ENCODE measurements at regions not wholly inside any gene's neighbourhood (a gene's known extent, or its start where the extent isn't known, plus 50 kb on each side); places are given as distances from the start of the nearest gene placed in this dataset.
"Not testable (repeated sequence)": the region's sequence is repeated elsewhere in the genome, so short reads cannot be mapped to it uniquely, and the experiment has no call there.

GRCh38 chr2:35504419-35504818, 851.2 kb upstream of the CRIM1 start:
- Histone ChIP-seq H3K36me3 (no peaks in the 10 kb centered on the region), H3K27me3 (no peaks in the 10 kb centered on the region)
- TF ChIP-seq, protein P1, sequence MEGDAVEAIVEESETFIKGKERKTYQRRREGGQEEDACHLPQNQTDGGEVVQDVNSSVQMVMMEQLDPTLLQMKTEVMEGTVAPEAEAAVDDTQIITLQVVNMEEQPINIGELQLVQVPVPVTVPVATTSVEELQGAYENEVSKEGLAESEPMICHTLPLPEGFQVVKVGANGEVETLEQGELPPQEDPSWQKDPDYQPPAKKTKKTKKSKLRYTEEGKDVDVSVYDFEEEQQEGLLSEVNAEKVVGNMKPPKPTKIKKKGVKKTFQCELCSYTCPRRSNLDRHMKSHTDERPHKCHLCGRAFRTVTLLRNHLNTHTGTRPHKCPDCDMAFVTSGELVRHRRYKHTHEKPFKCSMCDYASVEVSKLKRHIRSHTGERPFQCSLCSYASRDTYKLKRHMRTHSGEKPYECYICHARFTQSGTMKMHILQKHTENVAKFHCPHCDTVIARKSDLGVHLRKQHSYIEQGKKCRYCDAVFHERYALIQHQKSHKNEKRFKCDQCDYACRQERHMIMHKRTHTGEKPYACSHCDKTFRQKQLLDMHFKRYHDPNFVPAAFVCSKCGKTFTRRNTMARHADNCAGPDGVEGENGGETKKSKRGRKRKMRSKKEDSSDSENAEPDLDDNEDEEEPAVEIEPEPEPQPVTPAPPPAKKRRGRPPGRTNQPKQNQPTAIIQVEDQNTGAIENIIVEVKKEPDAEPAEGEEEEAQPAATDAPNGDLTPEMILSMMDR (IDR thresholded peaks at IDR 0.05; ENCODE audit: low read depth, low read length) = no peak

DNA sequence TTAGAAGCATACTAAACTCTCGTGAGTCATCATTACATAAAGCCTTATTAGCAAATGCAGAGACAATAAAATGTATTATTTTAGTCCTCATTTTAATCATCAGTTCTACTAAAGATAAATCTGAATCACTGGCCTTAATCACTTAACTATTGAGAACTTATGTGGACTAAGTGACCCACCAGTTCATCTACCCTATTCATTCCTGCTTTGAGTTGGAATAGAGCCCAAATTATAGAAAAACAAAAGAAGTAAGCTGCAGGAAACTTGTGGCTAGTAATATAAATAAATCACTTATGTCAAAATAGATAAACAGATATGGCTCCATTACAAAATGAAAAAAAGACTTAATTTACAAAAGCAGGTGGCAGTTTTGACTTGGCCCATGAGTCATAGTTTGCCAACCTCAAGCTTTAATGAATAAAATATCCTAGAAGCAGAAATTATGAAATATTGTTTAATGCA, 851.8 kb upstream of the CRIM1 start:
- H3K27me3 ChIP-seq = no peaks in the 10 kb centered on the region
- H3K4me3 ChIP-seq (ENCODE audit: low read depth, low read length) = no peak overlapping the region
- H3K4me1 ChIP-seq = no peaks in the 10 kb centered on the region
- no peaks in the 10 kb centered on the region for H3K9me3 ChIP-seq
- TF ChIP-seq, protein P1 (IDR thresholded peaks at IDR 0.05; ENCODE audit: low read depth, low read length) = no peak
- no peak for DNase-seq
- no peaks in the 10 kb centered on the region for H3K36me3 ChIP-seq

More at GRCh38 chr2:35504419-35504818, 851.2 kb upstream of the CRIM1 start:
- Histone ChIP-seq H3K4me1 (no peaks in the 10 kb centered on the region), H3K4me3 (ENCODE audit: low read depth, low read length) (no peak overlapping the region), H3K9me3 (no peaks in the 10 kb centered on the region)
- no peak for DNase-seq

GRCh38 chr2:35503311-35503710, 852.3 kb upstream of the CRIM1 start:
- DNase-seq = no peak
- TF ChIP-seq, protein P1 (IDR thresholded peaks at IDR 0.05; ENCODE audit: low read depth, low read length) = no peak
- no peaks in the 10 kb centered on the region for H3K36me3 ChIP-seq
- H3K9me3 ChIP-seq = no peaks in the 10 kb centered on the region
- H3K27me3 ChIP-seq = no peaks in the 10 kb centered on the region
- H3K4me3 ChIP-seq (ENCODE audit: low read depth, low read length) = no peak overlapping the region
- no peaks in the 10 kb centered on the region for H3K4me1 ChIP-seq

DNA sequence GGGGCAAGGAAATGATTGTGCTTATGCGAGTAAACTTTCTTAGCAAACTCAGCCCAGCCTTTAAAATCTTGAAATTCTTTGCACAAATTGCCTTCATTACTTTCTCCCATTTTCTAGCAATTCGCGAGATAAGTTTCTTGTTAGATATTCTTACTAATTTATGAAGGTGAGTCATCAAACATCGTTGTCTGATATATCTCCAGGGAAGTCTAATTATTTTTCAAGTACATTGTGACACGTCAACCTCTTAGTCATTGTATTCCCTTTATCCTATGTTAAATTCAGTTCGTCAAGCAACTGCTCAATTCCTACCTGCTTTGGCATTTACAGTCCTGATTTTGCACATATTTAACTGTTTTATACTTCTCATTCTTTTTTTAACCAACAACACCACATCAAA, 854.5 kb upstream of the CRIM1 start:
- Histone ChIP-seq H3K9me3 (no peaks in the 10 kb centered on the region), H3K27me3 (no peaks in the 10 kb centered on the region), H3K4me1 (no peaks in the 10 kb centered on the region), H3K4me3 (ENCODE audit: low read depth, low read length) (no peak overlapping the region), H3K36me3 (no peaks in the 10 kb centered on the region)
- TF ChIP-seq, protein P1 (IDR thresholded peaks at IDR 0.05; ENCODE audit: low read depth, low read length) = no peak
- no peak for DNase-seq

- Histone ChIP-seq H3K9me3 (no peaks in the 10 kb centered on the region), H3K27me3 (no peaks in the 10 kb centered on the region), H3K4me1 (no peaks in the 10 kb centered on the region), H3K4me3 (ENCODE audit: low read depth, low read length) (no peak overlapping the region), H3K36me3 (no peaks in the 10 kb centered on the region)
- TF ChIP-seq, protein P1 (IDR thresholded peaks at IDR 0.05; ENCODE audit: low read depth, low read length) = no peak
- DNase-seq = no peak
These were observed 859.6 kb upstream of the CRIM1 start for GRCh38 chr2:35496022-35496421.

GRCh38 chr2:35495182-35495581, 860.4 kb upstream of the CRIM1 start:
- no peaks in the 10 kb centered on the region for H3K9me3 ChIP-seq
- H3K36me3 ChIP-seq = no peaks in the 10 kb centered on the region
- TF ChIP-seq, protein P1 (IDR thresholded peaks at IDR 0.05; ENCODE audit: low read depth, low read length) = no peak
- no peaks in the 10 kb centered on the region for H3K4me1 ChIP-seq
- no peak overlapping the region for H3K4me3 ChIP-seq (ENCODE audit: low read depth, low read length)
- H3K27me3 ChIP-seq = no peaks in the 10 kb centered on the region
- DNase-seq = no peak

GRCh38 chr2:35478121-35478520, 877.5 kb upstream of the CRIM1 start:
- not testable (repeated sequence) for H3K9me3 ChIP-seq; H3K4me3 ChIP-seq (ENCODE audit: low read depth, low read length); H3K4me1 ChIP-seq; H3K27me3 ChIP-seq; H3K36me3 ChIP-seq; DNase-seq
